Neuron (in vitro differentiated cells): ENCODE measurements at regions not wholly inside any gene's neighbourhood (a gene's known extent, or its start where the extent isn't known, plus 50 kb on each side); places are given as distances from the start of the nearest gene placed in this dataset.

ENCODE experiments used
- H2AFZ ChIP-seq: one replicate; pipeline ENCODE4 v1.6.1; 2013; ENCODE audit warnings: low read depth, mild to moderate bottlenecking, inconsistent platforms, low read length, moderate library complexity
- H3K27me3 ChIP-seq: one replicate; pipeline ENCODE4 v1.6.1; 2013; ENCODE audit warnings: low read length; ENCODE audit not compliant: insufficient read depth
- H3K36me3 ChIP-seq: one replicate; pipeline ENCODE4 v1.6.1; 2013; ENCODE audit warnings: low read length; ENCODE audit not compliant: insufficient read depth
- H3K4me1 ChIP-seq: one replicate; pipeline ENCODE4 v1.6.1; 2013; ENCODE audit warnings: low read length; ENCODE audit not compliant: insufficient read depth
- H3K4me3 ChIP-seq: 2 replicates; pipeline ENCODE4 v1.5.1; 2013; ENCODE audit warnings: mild to moderate bottlenecking, low read length, moderate library complexity
- H3K9me3 ChIP-seq: one replicate; pipeline ENCODE4 v1.6.1; 2013; ENCODE audit warnings: low read length

GRCh38 chr4:187178587-187178986 lies 454.9 kb upstream of the FAT1 start:
- no peaks in the 10 kb centered on the region for H3K4me1 ChIP-seq
- H3K27me3 ChIP-seq: no peaks in the 10 kb centered on the region
- H3K4me3 ChIP-seq: no peak overlapping the region
- no peak overlapping the region for H2AFZ ChIP-seq
- H3K9me3 ChIP-seq: no peaks in the 10 kb centered on the region
- no peaks in the 10 kb centered on the region for H3K36me3 ChIP-seq

- Histone ChIP-seq H3K4me3 (no peak overlapping the region), H3K36me3 (no peaks in the 10 kb centered on the region), H3K4me1 (no peaks in the 10 kb centered on the region), H2AFZ (no peak overlapping the region), H3K27me3 (no peaks in the 10 kb centered on the region), H3K9me3 (no peaks in the 10 kb centered on the region)
These were observed 455.7 kb upstream of the FAT1 start for GRCh38 chr4:187179086-187180058.

- no peaks in the 10 kb centered on the region for H3K9me3 ChIP-seq
- H3K4me1 ChIP-seq: no peaks in the 10 kb centered on the region
- no peaks in the 10 kb centered on the region for H3K36me3 ChIP-seq
- no peak overlapping the region for H3K4me3 ChIP-seq
- H2AFZ ChIP-seq: no peak overlapping the region
- H3K27me3 ChIP-seq: no peaks in the 10 kb centered on the region
These were observed 457.4 kb upstream of the FAT1 start for GRCh38 chr4:187181054-187181453.

- H2AFZ ChIP-seq: no peak overlapping the region
- H3K4me1 ChIP-seq: no peaks in the 10 kb centered on the region
- no peak overlapping the region for H3K4me3 ChIP-seq
- H3K36me3 ChIP-seq: no peaks in the 10 kb centered on the region
- H3K27me3 ChIP-seq: no peaks in the 10 kb centered on the region
- H3K9me3 ChIP-seq: no peaks in the 10 kb centered on the region
These were observed 459.7 kb upstream of the FAT1 start for GRCh38 chr4:187183346-187183745.

- no peak overlapping the region for H3K4me3 ChIP-seq
- no peaks in the 10 kb centered on the region for H3K27me3 ChIP-seq
- H3K4me1 ChIP-seq: no peaks in the 10 kb centered on the region
- H3K9me3 ChIP-seq: no peaks in the 10 kb centered on the region
- no peaks in the 10 kb centered on the region for H3K36me3 ChIP-seq
- H2AFZ ChIP-seq: no peak overlapping the region
These were observed 460.2 kb upstream of the FAT1 start for GRCh38 chr4:187183826-187184225.

GRCh38 chr4:187184508-187184907 lies 460.9 kb upstream of the FAT1 start:
- Histone ChIP-seq H3K4me3 (no peak overlapping the region), H3K4me1 (no peaks in the 10 kb centered on the region), H3K27me3 (no peaks in the 10 kb centered on the region), H3K36me3 (no peaks in the 10 kb centered on the region), H3K9me3 (no peaks in the 10 kb centered on the region), H2AFZ (no peak overlapping the region)

- no peaks in the 10 kb centered on the region for H3K9me3 ChIP-seq
These were observed 464.5 kb upstream of the FAT1 start for GRCh38 chr4:187188118-187188517.

GRCh38 chr4:187188741-187189140 lies 465.1 kb upstream of the FAT1 start:
- H2AFZ ChIP-seq: no peak overlapping the region
- H3K4me3 ChIP-seq: no peak overlapping the region
- H3K36me3 ChIP-seq: no peaks in the 10 kb centered on the region
- H3K4me1 ChIP-seq: no peaks in the 10 kb centered on the region
- no peaks in the 10 kb centered on the region for H3K27me3 ChIP-seq
- H3K9me3 ChIP-seq: no peaks in the 10 kb centered on the region

More at GRCh38 chr4:187188118-187188517, 464.5 kb upstream of the FAT1 start:
- Histone ChIP-seq H3K36me3 (no peaks in the 10 kb centered on the region), H3K27me3 (no peaks in the 10 kb centered on the region), H3K4me1 (no peaks in the 10 kb centered on the region), H3K4me3 (no peak overlapping the region), H2AFZ (no peak overlapping the region)

GRCh38 chr4:187190390-187190789 lies 466.7 kb upstream of the FAT1 start:
- Histone ChIP-seq H3K4me1 (no peaks in the 10 kb centered on the region), H3K27me3 (no peaks in the 10 kb centered on the region), H3K36me3 (no peaks in the 10 kb centered on the region), H2AFZ (no peak overlapping the region), H3K4me3 (no peak overlapping the region), H3K9me3 (no peaks in the 10 kb centered on the region)

- Histone ChIP-seq H3K36me3 (no peaks in the 10 kb centered on the region), H2AFZ (no peak overlapping the region), H3K4me3 (no peak overlapping the region), H3K9me3 (no peaks in the 10 kb centered on the region), H3K27me3 (no peaks in the 10 kb centered on the region), H3K4me1 (no peaks in the 10 kb centered on the region)
These were observed 468.0 kb upstream of the FAT1 start for GRCh38 chr4:187191676-187192075.

- Histone ChIP-seq H3K27me3 (no peaks in the 10 kb centered on the region), H3K4me1 (no peaks in the 10 kb centered on the region), H2AFZ (no peak overlapping the region), H3K9me3 (no peaks in the 10 kb centered on the region), H3K36me3 (no peaks in the 10 kb centered on the region), H3K4me3 (no peak overlapping the region)
These were observed 468.6 kb upstream of the FAT1 start for GRCh38 chr4:187192266-187192665.

- no peaks in the 10 kb centered on the region for H3K9me3 ChIP-seq
- H3K4me3 ChIP-seq: no peak overlapping the region
- no peaks in the 10 kb centered on the region for H3K4me1 ChIP-seq
- no peaks in the 10 kb centered on the region for H3K36me3 ChIP-seq
- H2AFZ ChIP-seq: no peak overlapping the region
- no peaks in the 10 kb centered on the region for H3K27me3 ChIP-seq
These were observed 469.5 kb upstream of the FAT1 start for GRCh38 chr4:187193141-187193540.

GRCh38 chr4:187204389-187204918 lies 480.8 kb upstream of the FAT1 start:
- Histone ChIP-seq H3K4me1 (no peaks in the 10 kb centered on the region), H2AFZ (no peak overlapping the region), H3K9me3 (no peaks in the 10 kb centered on the region), H3K36me3 (no peaks in the 10 kb centered on the region), H3K4me3 (no peak overlapping the region), H3K27me3 (no peaks in the 10 kb centered on the region)
